Esophagus squamous epithelium (tissue), 4 donors: ENCODE measurements at regions not wholly inside any gene's neighbourhood (a gene's known extent, or its start where the extent isn't known, plus 50 kb on each side); places are given as distances from the start of the nearest gene placed in this dataset.

Source experiments
- POLR2A ChIP-seq, 4 donors: fragments of 450-650 bp; IDR thresholded peaks; one replicate each; pipeline ENCODE4 v1.6.1; 2017; ENCODE audit warnings: antibody characterized with exemption in 4 of 4, mild to moderate bottlenecking in 4 of 4, moderate library complexity in 3 of 4
- TF ChIP-seq, protein P1 (sequence below), 6 experiments: fragments of 450-650 bp in 4 of 6; fragments of 200-600 bp in 2 of 6; sonication (generic) in 2 of 6; IDR thresholded peaks; one replicate each; pipeline ENCODE4 v1.5.1; 2016 to 2019; ENCODE audit warnings: antibody characterized with exemption in 6 of 6, mild to moderate bottlenecking in 4 of 6, moderate library complexity in 4 of 6

DNA sequence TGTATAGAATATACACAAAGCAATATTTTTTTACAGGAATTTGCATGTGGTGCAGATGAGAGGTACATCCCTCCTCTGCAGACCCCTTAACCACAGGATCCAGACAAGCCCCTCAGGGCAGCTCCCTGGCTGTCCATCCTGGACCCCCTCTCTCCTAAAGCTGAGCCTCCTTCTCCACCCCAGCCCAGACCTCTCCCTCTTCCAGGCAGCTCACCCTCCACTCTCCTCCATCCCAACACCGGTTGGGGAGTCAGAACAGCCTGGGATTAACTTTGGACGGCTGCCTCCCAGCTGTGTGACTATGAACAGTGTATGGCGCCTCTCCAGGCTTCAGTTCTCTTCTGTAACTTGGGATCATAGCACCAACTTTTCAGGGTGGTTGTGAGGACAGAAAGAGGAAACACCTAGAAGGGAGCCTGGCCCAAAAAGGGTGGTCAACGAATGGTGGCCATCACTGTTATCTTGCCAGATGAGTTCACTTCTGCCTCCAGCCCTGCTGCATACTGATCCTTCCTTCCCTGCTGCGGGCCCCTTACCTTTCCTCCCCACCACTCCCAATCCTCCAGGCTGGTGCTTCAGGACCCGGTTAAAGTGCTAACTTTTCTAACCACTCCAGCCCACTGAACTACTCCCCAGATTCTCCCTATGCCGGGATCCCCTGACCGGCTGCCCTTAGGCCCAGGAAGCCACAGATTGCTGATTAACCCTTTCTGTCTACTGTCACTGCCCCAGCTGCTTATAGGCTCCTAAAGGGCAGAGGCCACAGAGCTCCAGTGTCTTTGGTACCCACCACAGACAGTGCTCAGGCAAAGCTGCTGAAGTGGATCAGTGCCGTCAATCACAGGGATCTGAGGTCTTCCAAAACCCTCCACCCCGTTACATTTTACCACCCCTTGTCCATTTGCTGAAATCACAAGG, 55.9 kb downstream of the GPR6 start:
- TF ChIP-seq, protein P1, sequence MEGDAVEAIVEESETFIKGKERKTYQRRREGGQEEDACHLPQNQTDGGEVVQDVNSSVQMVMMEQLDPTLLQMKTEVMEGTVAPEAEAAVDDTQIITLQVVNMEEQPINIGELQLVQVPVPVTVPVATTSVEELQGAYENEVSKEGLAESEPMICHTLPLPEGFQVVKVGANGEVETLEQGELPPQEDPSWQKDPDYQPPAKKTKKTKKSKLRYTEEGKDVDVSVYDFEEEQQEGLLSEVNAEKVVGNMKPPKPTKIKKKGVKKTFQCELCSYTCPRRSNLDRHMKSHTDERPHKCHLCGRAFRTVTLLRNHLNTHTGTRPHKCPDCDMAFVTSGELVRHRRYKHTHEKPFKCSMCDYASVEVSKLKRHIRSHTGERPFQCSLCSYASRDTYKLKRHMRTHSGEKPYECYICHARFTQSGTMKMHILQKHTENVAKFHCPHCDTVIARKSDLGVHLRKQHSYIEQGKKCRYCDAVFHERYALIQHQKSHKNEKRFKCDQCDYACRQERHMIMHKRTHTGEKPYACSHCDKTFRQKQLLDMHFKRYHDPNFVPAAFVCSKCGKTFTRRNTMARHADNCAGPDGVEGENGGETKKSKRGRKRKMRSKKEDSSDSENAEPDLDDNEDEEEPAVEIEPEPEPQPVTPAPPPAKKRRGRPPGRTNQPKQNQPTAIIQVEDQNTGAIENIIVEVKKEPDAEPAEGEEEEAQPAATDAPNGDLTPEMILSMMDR (IDR thresholded peaks at IDR 0.05), result no peak
- TF ChIP-seq POLR2A (IDR thresholded peaks at IDR 0.05), result no peak
